H1 (cell line): ENCODE measurements at regions not wholly inside any gene's neighbourhood (a gene's known extent, or its start where the extent isn't known, plus 50 kb on each side); places are given as distances from the start of the nearest gene placed in this dataset.

Experiments
- CTCF ChIA-PET: fragments of 300-600 bp; sonication (Branson Sonifier 250); formaldehyde crosslinking; loops from one replicate; lab custom pipeline; 2021; ENCODE audit not compliant: partially characterized antibody; lab: Charles Lee
- POLR2A ChIA-PET: fragments of 300-600 bp; sonication (Branson Sonifier 250); formaldehyde crosslinking; loops from one replicate; lab custom pipeline; 2021; ENCODE audit warnings: inconsistent platforms; ENCODE audit not compliant: partially characterized antibody; lab: Charles Lee
- DNase-seq, 2 experiments: peaks; one replicate each; pipeline versions ENCODE4 v3.0.0 to v3.0.0-alpha.2; 2010 to 2022; ENCODE audit warnings: low spot score in 2 of 2, low read depth in 1 of 2, mixed read lengths in 1 of 2
- FAIRE-seq: peaks from 2 replicates; lab custom pipeline; 2011; peaks lifted over from hg19 to GRCh38; lab: Jason Lieb, UNC
- H2AFZ ChIP-seq: 2 replicates; pipeline ENCODE4 v1.8.1; 2012; ENCODE audit warnings: low read length, inconsistent platforms
- H2AK5ac ChIP-seq: 2 replicates; pipeline ENCODE4 v1.6.1; 2013; ENCODE audit warnings: low read depth, low read length
- H2BK120ac ChIP-seq: replicated peaks from 2 replicates; pipeline ENCODE3; 2013; ENCODE audit warnings: low read depth, low read length, inconsistent platforms
- H2BK12ac ChIP-seq: 2 replicates; pipeline ENCODE4 v1.6.1; 2013; ENCODE audit warnings: low read depth, low read length
- H2BK15ac ChIP-seq: 2 replicates; pipeline ENCODE4 v1.6.1; 2013; ENCODE audit warnings: low read length
- H2BK20ac ChIP-seq: 2 replicates; pipeline ENCODE4 v1.6.1; 2013; ENCODE audit warnings: low read length
- H2BK5ac ChIP-seq: 2 replicates; pipeline ENCODE4 v1.6.1; 2013; ENCODE audit warnings: low read depth, low read length
- H3K14ac ChIP-seq: 2 replicates; pipeline ENCODE4 v1.6.1; 2013; ENCODE audit warnings: inconsistent platforms; ENCODE audit not compliant: insufficient read length
- H3K18ac ChIP-seq: 2 replicates; pipeline ENCODE4 v1.6.1; 2013; ENCODE audit warnings: low read length; ENCODE audit errors: extremely low read depth
- H3K23ac ChIP-seq: 2 replicates; pipeline ENCODE4 v1.6.1; 2013; ENCODE audit warnings: inconsistent platforms; ENCODE audit not compliant: insufficient read length
- H3K23me2 ChIP-seq: 2 replicates; pipeline ENCODE4 v1.6.1; 2013; ENCODE audit warnings: low read depth, low read length
- H3K27ac ChIP-seq: 2 replicates; pipeline ENCODE4 v1.6.1; 2011; ENCODE audit warnings: low read depth, low read length, inconsistent platforms
- H3K27me3 ChIP-seq, 4 experiments: replicated peaks in 1 of 4; 1 replicate in 1 of 4; 2 replicates in 3 of 4; pipeline versions ENCODE4 v1.6.1 to v1.8.1; 2011 to 2013; ENCODE audit warnings: low read length in 3 of 4, mild to moderate bottlenecking in 3 of 4, inconsistent platforms in 2 of 4, mixed read lengths in 2 of 4, moderate library complexity in 1 of 4; ENCODE audit not compliant: control insufficient read depth in 3 of 4, insufficient read depth in 3 of 4; ENCODE audit errors: extremely low read depth in 1 of 4
- H3K36me3 ChIP-seq, 4 experiments: 2 replicates each; pipeline versions ENCODE4 v1.6.1 to v1.8.1; 2011 to 2013; ENCODE audit warnings: mild to moderate bottlenecking in 4 of 4, low read length in 3 of 4, moderate library complexity in 2 of 4, control low read depth in 1 of 4, inconsistent platforms in 1 of 4; ENCODE audit not compliant: insufficient read depth in 4 of 4, control insufficient read depth in 2 of 4
- H3K4ac ChIP-seq: replicated peaks from 2 replicates; pipeline ENCODE3; 2013; ENCODE audit warnings: low read length, low read depth, mixed read lengths, inconsistent platforms; ENCODE audit not compliant: insufficient read length
- H3K4me1 ChIP-seq, 4 experiments: replicated peaks in 1 of 4; 1 replicate in 1 of 4; 2 replicates in 3 of 4; pipeline versions ENCODE4 v1.6.1 to v1.8.1; 2011 to 2013; ENCODE audit warnings: low read length in 3 of 4, inconsistent platforms in 2 of 4, mixed read lengths in 1 of 4; ENCODE audit not compliant: insufficient read depth in 4 of 4, control insufficient read depth in 3 of 4
- H3K4me2 ChIP-seq, 2 experiments: 2 replicates each; pipeline versions ENCODE4 v1.6.1 to v1.8.1; 2011 to 2013; ENCODE audit warnings: low read depth in 2 of 2, low read length in 2 of 2, control low read depth in 1 of 2, inconsistent platforms in 1 of 2, mild to moderate bottlenecking in 1 of 2; ENCODE audit not compliant: insufficient read depth in 1 of 2
- H3K4me3 ChIP-seq, 4 experiments: fragments of 200-600, 300-600 bp in 1 of 4; sonication (generic), shearing (Covaris generic), sonication (Bioruptor Twin) in 1 of 4; 2 replicates each; pipeline versions ENCODE4 v1.5.1 to v1.8.1; 2011 to 2016; ENCODE audit warnings: low read length in 4 of 4, low read depth in 3 of 4, control low read depth in 2 of 4, inconsistent platforms in 2 of 4, mild to moderate bottlenecking in 2 of 4, mixed read lengths in 1 of 4, moderate library complexity in 1 of 4; ENCODE audit not compliant: insufficient read depth in 2 of 4; ENCODE audit errors: extremely low read depth in 1 of 4
- H3K56ac ChIP-seq: replicated peaks from 2 replicates; pipeline ENCODE3; 2013; ENCODE audit warnings: low read depth, mild to moderate bottlenecking, mixed read lengths, low read length, inconsistent platforms; ENCODE audit not compliant: insufficient read length
- H3K79me1 ChIP-seq: 2 replicates; pipeline ENCODE4 v1.6.1; 2013; ENCODE audit warnings: low read depth, low read length, control low read depth
- H3K79me2 ChIP-seq, 2 experiments: 2 replicates each; pipeline versions ENCODE4 v1.6.1 to v1.8.1; 2012 to 2013; ENCODE audit warnings: low read length in 2 of 2, mild to moderate bottlenecking in 2 of 2, inconsistent platforms in 1 of 2; ENCODE audit not compliant: insufficient read depth in 2 of 2, control insufficient read depth in 1 of 2
- H3K9ac ChIP-seq, 4 experiments: replicated peaks in 1 of 4; 1 replicate in 1 of 4; 2 replicates in 3 of 4; pipeline versions ENCODE4 v1.6.1 to v1.8.1; 2011 to 2013; ENCODE audit warnings: low read depth in 3 of 4, low read length in 3 of 4, control low read depth in 2 of 4, mild to moderate bottlenecking in 2 of 4, moderate library complexity in 2 of 4, inconsistent platforms in 1 of 4; ENCODE audit errors: extremely low read depth in 1 of 4
- H3K9me3 ChIP-seq, 2 experiments: 2 replicates each; pipeline versions ENCODE4 v1.6.1 to v1.8.1; 2012 to 2013; ENCODE audit warnings: mild to moderate bottlenecking in 2 of 2, moderate library complexity in 2 of 2, control low read depth in 1 of 2, inconsistent platforms in 1 of 2, low read depth in 1 of 2, low read length in 1 of 2, mixed read lengths in 1 of 2; ENCODE audit not compliant: insufficient read depth in 2 of 2
- H4K20me1 ChIP-seq, 2 experiments: replicated peaks in 1 of 2; 2 replicates each; pipeline versions ENCODE3 to v1.8.1; 2011 to 2013; ENCODE audit warnings: inconsistent platforms in 2 of 2, low read length in 2 of 2, mild to moderate bottlenecking in 1 of 2; ENCODE audit not compliant: insufficient read depth in 2 of 2, control insufficient read depth in 1 of 2
- H4K5ac ChIP-seq: 2 replicates; pipeline ENCODE4 v1.6.1; 2013; ENCODE audit warnings: low read length, low read depth, mixed read lengths, inconsistent platforms; ENCODE audit not compliant: insufficient read length
- H4K8ac ChIP-seq: 2 replicates; pipeline ENCODE4 v1.8.0; 2013; ENCODE audit warnings: mild to moderate bottlenecking, moderate library complexity, low read length, inconsistent platforms; ENCODE audit not compliant: insufficient read depth; ENCODE audit errors: extremely low read depth
- H4K91ac ChIP-seq: replicated peaks from 2 replicates; pipeline ENCODE3; 2013; ENCODE audit warnings: low read length, mixed read lengths, inconsistent platforms; ENCODE audit not compliant: insufficient read length
- EP300 ChIP-seq, 2 experiments: IDR thresholded peaks; 1 replicate in 1 of 2; 2 replicates in 1 of 2; pipeline ENCODE4 v1.6.1; 2011 to 2012; ENCODE audit warnings: low read depth in 2 of 2, low read length in 2 of 2, mild to moderate bottlenecking in 2 of 2, borderline replicate concordance in 1 of 2, inconsistent platforms in 1 of 2, moderate library complexity in 1 of 2
- GTF2F1 ChIP-seq: IDR thresholded peaks from 2 replicates; pipeline ENCODE4 v1.6.1; 2012; ENCODE audit warnings: low read depth, low read length, improper control_type of control experiment, borderline replicate concordance
- HDAC2 ChIP-seq, 2 experiments: fragments of 300-600 bp in 1 of 2; sonication (generic) in 1 of 2; IDR thresholded peaks; 2 replicates each; pipeline ENCODE4 v1.6.1; 2011 to 2012; ENCODE audit warnings: low read depth in 2 of 2, low read length in 2 of 2, mild to moderate bottlenecking in 2 of 2, moderate library complexity in 2 of 2, borderline replicate concordance in 1 of 2, inconsistent platforms in 1 of 2
- JUND ChIP-seq: IDR thresholded peaks from 2 replicates; pipeline ENCODE4 v1.6.1; 2011; ENCODE audit warnings: mild to moderate bottlenecking, improper control_type of control experiment, low read length
- KDM5A ChIP-seq: fragments of 200-600 bp; IDR thresholded peaks from 2 replicates; pipeline ENCODE4 v1.7.1; 2012; ENCODE audit warnings: mild to moderate bottlenecking, low read length, inconsistent platforms, mixed read lengths
- NANOG ChIP-seq: IDR thresholded peaks from 2 replicates; pipeline ENCODE4 v1.6.1; 2011; ENCODE audit warnings: low read length, low read depth, mild to moderate bottlenecking, inconsistent platforms; ENCODE audit not compliant: insufficient read depth, poor library complexity, severe bottlenecking
- POLR2A ChIP-seq, 2 experiments: IDR thresholded peaks; 1 replicate in 1 of 2; 2 replicates in 1 of 2; pipeline ENCODE4 v1.6.1; 2011; ENCODE audit warnings: low read depth in 2 of 2, low read length in 2 of 2, mild to moderate bottlenecking in 2 of 2; ENCODE audit errors: control extremely low read depth in 1 of 2
- POU5F1 ChIP-seq: IDR thresholded peaks from 2 replicates; pipeline ENCODE4 v1.6.1; 2011; ENCODE audit warnings: low read depth, mild to moderate bottlenecking, low read length, moderate library complexity
- RFX5 ChIP-seq: IDR thresholded peaks from 2 replicates; pipeline ENCODE4 v1.6.1; 2011; ENCODE audit warnings: low read depth, low read length, improper control_type of control experiment, borderline replicate concordance
- SIRT6 ChIP-seq: IDR thresholded peaks from one replicate; pipeline ENCODE4 v1.7.1; 2012; ENCODE audit warnings: low read length, inconsistent platforms
- TCF12 ChIP-seq: IDR thresholded peaks from 2 replicates; pipeline ENCODE4 v1.6.1; 2011; ENCODE audit warnings: low read depth, mild to moderate bottlenecking, low read length
- WGBS, 2 experiments: shearing (Covaris generic) in 1 of 2; methylation state at CpG; one replicate each; pipeline versions ENCODE4 v1.1.6 to v1.1.7; 2013 to 2015; ENCODE audit warnings: low lambda C conversion rate in 2 of 2, mixed read lengths in 2 of 2, inconsistent platforms in 1 of 2, low coverage in 1 of 2, missing lambda C conversion rate in 1 of 2; ENCODE audit not compliant: insufficient replicate concordance in 2 of 2, insufficient coverage in 1 of 2, insufficient read length in 1 of 2; ENCODE audit errors: extremely low coverage in 1 of 2, missing lambda C conversion rate in 1 of 2; 5-methylcytosine and 5-hydroxymethylcytosine counted together

DNA sequence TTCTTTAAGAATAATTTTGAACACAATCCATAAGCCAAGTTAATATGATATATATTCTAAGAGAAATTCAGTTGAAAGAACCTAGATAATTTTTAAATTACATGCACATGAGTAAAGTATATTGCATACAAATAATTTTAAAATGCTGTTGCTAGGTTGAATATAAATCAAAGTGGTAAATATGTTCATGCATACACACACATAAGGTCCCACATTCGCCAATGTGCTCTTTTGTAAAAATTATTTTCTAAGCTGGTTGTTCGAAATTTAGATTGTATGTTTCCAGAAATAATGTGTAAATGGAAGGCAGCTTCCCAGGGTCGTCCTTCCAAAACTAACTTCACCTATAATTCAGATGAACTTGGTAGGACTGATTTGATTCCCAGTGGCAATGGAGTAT is 173.7 kb upstream of the CCDC196 start:
- no peak overlapping the region for H2BK12ac ChIP-seq
- H2AK5ac ChIP-seq = no peak overlapping the region
- H3K36me3 ChIP-seq = no peaks in the 10 kb centered on the region
- H3K4me3 ChIP-seq = no peak overlapping the region
- no peak overlapping the region for H2BK120ac ChIP-seq
- no peak overlapping the region for H3K27ac ChIP-seq
- H3K14ac ChIP-seq = no peak overlapping the region
- H3K18ac ChIP-seq = no peak overlapping the region
- no peak overlapping the region for H3K4me2 ChIP-seq
- H3K9me3 ChIP-seq = peaks cover 0 to 3% of the 10 kb centered on the region in 2 experiments; a peak in 1 of 4 replicates
- H3K9ac ChIP-seq = no peak overlapping the region
- H3K56ac ChIP-seq = no peak overlapping the region
- H2BK5ac ChIP-seq = no peak overlapping the region
- no peak overlapping the region for H4K91ac ChIP-seq
- CTCF ChIA-PET = interaction anchor here (1.7 kb wide), 1 partner anchor 47 kb away, joined by 5 read pairs; no protein-coding TSS in a partner anchor
- H2AFZ ChIP-seq = no peak overlapping the region
- no peak overlapping the region for H2BK15ac ChIP-seq
- FAIRE-seq = no peak
- H2BK20ac ChIP-seq = no peak overlapping the region
- H3K79me2 ChIP-seq = no peaks in the 10 kb centered on the region
- H3K23me2 ChIP-seq = no peaks in the 10 kb centered on the region
- WGBS, 2 experiments = 84% methylated on average over 3 of the region's 3 CpGs; no CpG with 5 or more reads in 1 of the 2 experiments
- no peak overlapping the region for H3K23ac ChIP-seq
- TF ChIP-seq POLR2A (IDR thresholded peaks at IDR 0.05; ENCODE audit: control extremely low read depth in 1 of 2, low read depth in 2 of 2, low read length in 2 of 2) = no peak
- TF ChIP-seq KDM5A = no peak
- no peak for TF ChIP-seq RFX5
- TF ChIP-seq TCF12 = no peak
- TF ChIP-seq HDAC2 (IDR thresholded peaks at IDR 0.05; ENCODE audit: borderline replicate concordance in 1 of 2, low read depth in 2 of 2, low read length in 2 of 2) = no peak
- no peak for TF ChIP-seq GTF2F1
- TF ChIP-seq SIRT6 = no peak
- TF ChIP-seq EP300 (IDR thresholded peaks at IDR 0.05; ENCODE audit: borderline replicate concordance in 1 of 2, low read depth in 2 of 2, low read length in 2 of 2) = no peak
- no peak for TF ChIP-seq POU5F1
- no peak for TF ChIP-seq NANOG
- no peak for TF ChIP-seq JUND
- H3K27me3 ChIP-seq = no peaks in the 10 kb centered on the region
- no peaks in the 10 kb centered on the region for H3K79me1 ChIP-seq
- POLR2A ChIA-PET = no interaction called here
- no peak overlapping the region for H3K4ac ChIP-seq
- no peaks in the 10 kb centered on the region for H4K20me1 ChIP-seq
- no peak overlapping the region for H4K8ac ChIP-seq
- no peak for DNase-seq
- H3K4me1 ChIP-seq = no peaks in the 10 kb centered on the region
- H4K5ac ChIP-seq = no peak overlapping the region
